B cell (primary cell): ENCODE measurements at regions not wholly inside any gene's neighbourhood (a gene's known extent, or its start where the extent isn't known, plus 50 kb on each side); places are given as distances from the start of the nearest gene placed in this dataset.

Experiments used
- ATAC-seq: fragments of 200-7000 bp; cut with Tn5 transposase; one replicate; pipeline ENCODE4 v1.10.0; 2021; ENCODE audit warnings: low read depth, mild to moderate bottlenecking, moderate number of reproducible peaks, moderate library complexity
- CTCF ChIA-PET: fragments of 350-600 bp; sonication (Branson Sonifier 250); formaldehyde crosslinking; loops from one replicate; lab custom pipeline; 2021; ENCODE audit warnings: antibody characterized with exemption, inconsistent platforms; lab: Charles Lee
- POLR2A ChIA-PET: fragments of 350-600 bp; sonication (Branson Sonifier 250); formaldehyde crosslinking; loops from one replicate; lab custom pipeline; 2021; ENCODE audit warnings: antibody characterized with exemption; lab: Charles Lee
- DNase-seq: peaks from one replicate; pipeline ENCODE4 v3.0.0; 2013
- H2AFZ ChIP-seq: 2 replicates; pipeline ENCODE4 v1.6.1; 2012; ENCODE audit warnings: mild to moderate bottlenecking, low read depth, low read length; ENCODE audit not compliant: insufficient read depth, poor library complexity, severe bottlenecking
- H3K27ac ChIP-seq, 2 donors: 1 replicate in 1 of 2; 2 replicates in 1 of 2; pipeline ENCODE4 v1.5.1; 2012 to 2013; ENCODE audit warnings: low read length in 2 of 2, mild to moderate bottlenecking in 2 of 2, moderate library complexity in 1 of 2
- H3K27me3 ChIP-seq, 4 experiments: fragments of 200-600 bp in 1 of 4; sonication (generic) in 1 of 4; replicated peaks in 1 of 4; 1 replicate in 2 of 4; 2 replicates in 2 of 4; pipeline versions ENCODE4 v1.6.1 to v1.7.0; 2013 to 2016; ENCODE audit warnings: low read length in 3 of 4, mild to moderate bottlenecking in 2 of 4, mixed read lengths in 1 of 4, moderate library complexity in 1 of 4; ENCODE audit not compliant: insufficient read depth in 4 of 4, control insufficient read depth in 3 of 4; ENCODE audit errors: control extremely low read depth in 1 of 4
- H3K36me3 ChIP-seq, 2 experiments: replicated peaks in 1 of 2; 1 replicate in 1 of 2; 2 replicates in 1 of 2; pipeline versions ENCODE4 v1.6.1 to v1.7.1; 2013; ENCODE audit warnings: low read length in 1 of 2; ENCODE audit not compliant: insufficient read depth in 2 of 2, control insufficient read depth in 1 of 2; ENCODE audit errors: control extremely low read depth in 1 of 2, extremely low read depth in 1 of 2
- H3K4me1 ChIP-seq, 2 donors: fragments of 200-600 bp in 1 of 2; sonication (generic) in 1 of 2; 1 replicate in 1 of 2; 2 replicates in 1 of 2; pipeline versions ENCODE4 v1.5.1 to v1.6.1; 2013 to 2017; ENCODE audit warnings: low read length in 2 of 2; ENCODE audit not compliant: control insufficient read depth in 2 of 2, insufficient read depth in 2 of 2
- H3K4me2 ChIP-seq: replicated peaks from 2 replicates; pipeline ENCODE3; 2012; ENCODE audit warnings: mild to moderate bottlenecking, low read depth, low read length; ENCODE audit not compliant: poor library complexity, severe bottlenecking
- H3K4me3 ChIP-seq, 5 experiments: fragments of 200-600 bp in 1 of 5; sonication (generic) in 1 of 5; 1 replicate in 3 of 5; 2 replicates in 2 of 5; pipeline versions ENCODE4 v1.5.1 to v1.7.0; 2011 to 2016; ENCODE audit warnings: low read length in 4 of 5, mild to moderate bottlenecking in 4 of 5, low read depth in 2 of 5, control low read depth in 1 of 5, moderate library complexity in 1 of 5; ENCODE audit not compliant: insufficient read depth in 1 of 5; ENCODE audit errors: control extremely low read depth in 1 of 5, extremely low read depth in 1 of 5
- H3K79me2 ChIP-seq: fragments of 200-600 bp; sonication (generic); one replicate; pipeline ENCODE4 v1.6.0; 2016; ENCODE audit warnings: low read length; ENCODE audit not compliant: control insufficient read depth, insufficient read depth
- H3K9ac ChIP-seq: fragments of 200-600 bp; sonication (generic); 2 replicates; pipeline ENCODE4 v1.6.1; 2017; ENCODE audit warnings: mild to moderate bottlenecking, low read length, moderate library complexity
- H3K9me3 ChIP-seq, 3 donors: one replicate each; pipeline versions ENCODE4 v1.6.1 to v1.7.1; 2013; ENCODE audit warnings: low read length in 2 of 3; ENCODE audit not compliant: control insufficient read depth in 2 of 3, insufficient read depth in 1 of 3; ENCODE audit errors: control extremely low read depth in 1 of 3
- H4K20me1 ChIP-seq: 2 replicates; pipeline ENCODE4 v1.6.0; 2012; ENCODE audit warnings: mild to moderate bottlenecking, low read length; ENCODE audit not compliant: insufficient read depth, control insufficient read depth, poor library complexity, severe bottlenecking
- H3K27ac Mint-ChIP-seq: one replicate; pipeline ENCODE4 v1.8.0; 2021; ENCODE audit warnings: mixed read lengths
- H3K27me3 Mint-ChIP-seq: one replicate; pipeline ENCODE4 v1.8.0; 2021; ENCODE audit warnings: mixed read lengths
- H3K4me1 Mint-ChIP-seq: one replicate; pipeline ENCODE4 v1.8.0; 2021; ENCODE audit warnings: mixed read lengths
- H3K4me3 Mint-ChIP-seq: one replicate; pipeline ENCODE4 v1.8.0; 2021; ENCODE audit warnings: mixed read lengths
- H3K9me3 Mint-ChIP-seq: one replicate; pipeline ENCODE4 v1.8.0; 2022; ENCODE audit warnings: mixed read lengths; ENCODE audit not compliant: insufficient read depth
- CTCF ChIP-seq: fragments of 200-600 bp; IDR thresholded peaks from one replicate; pipeline ENCODE4 v1.8.0; 2022; ENCODE audit warnings: antibody characterized with exemption, mild to moderate bottlenecking
- EZH2 ChIP-seq: IDR thresholded peaks from 2 replicates; pipeline ENCODE4 v1.6.1; 2012; ENCODE audit warnings: borderline replicate concordance, low read depth, mild to moderate bottlenecking, moderate library complexity, low read length; ENCODE audit not compliant: insufficient read depth, poor library complexity, severe bottlenecking
- WGBS: methylation state at CpG from one replicate; pipeline ENCODE4 v1.1.5; 2013; ENCODE audit warnings: missing lambda C conversion rate; ENCODE audit not compliant: insufficient coverage; 5-methylcytosine and 5-hydroxymethylcytosine counted together
- intact Hi-C: fragments of 100-400 bp; cut with micrococcal nuclease; formaldehyde crosslinking; loops from one replicate; pipeline ENCODE4 v1.10.0; 2022

- no peaks in the 10 kb centered on the region for H3K9me3 Mint-ChIP-seq
- no peaks in the 10 kb centered on the region for H3K9me3 ChIP-seq
- no peak for DNase-seq
These were observed 360.7 kb upstream of the PHF14 start for GRCh38 chr7:10612950-10613349.

GRCh38 chr7:10618953-10619352 lies 354.7 kb upstream of the PHF14 start:
- Histone ChIP-seq H2AFZ (no peak overlapping the region), H3K9ac (no peak overlapping the region), H3K4me1 (no peaks in the 10 kb centered on the region), H3K4me3 (no peak overlapping the region), H3K79me2 (no peaks in the 10 kb centered on the region), H4K20me1 (no peaks in the 10 kb centered on the region), H3K4me2 (no peak overlapping the region), H3K9me3 (no peaks in the 10 kb centered on the region), H3K36me3 (no peaks in the 10 kb centered on the region), H3K27ac (no peak overlapping the region), H3K27me3 (no peaks in the 10 kb centered on the region)
- H3K27ac Mint-ChIP-seq: no peak overlapping the region
- ATAC-seq (no peak), DNase-seq (no peak)
- peaks cover 2% of the 10 kb centered on the region for H3K9me3 Mint-ChIP-seq
- H3K27me3 Mint-ChIP-seq: no peaks in the 10 kb centered on the region
- CTCF ChIA-PET: no interaction called here
- no peak overlapping the region for H3K4me3 Mint-ChIP-seq
- no peak for TF ChIP-seq EZH2
- TF ChIP-seq CTCF: no peak
- intact Hi-C loops: no loop called here
- POLR2A ChIA-PET: no interaction called here
- WGBS: 80% methylated on average over 1 of the region's 3 CpGs
- no peaks in the 10 kb centered on the region for H3K4me1 Mint-ChIP-seq

More at GRCh38 chr7:10612950-10613349, 360.7 kb upstream of the PHF14 start:
- Mint-ChIP-seq H3K4me3 (no peak overlapping the region), H3K27ac (no peak overlapping the region), H3K27me3 (no peaks in the 10 kb centered on the region), H3K4me1 (no peaks in the 10 kb centered on the region)
- no peak for TF ChIP-seq EZH2
- TF ChIP-seq CTCF: no peak
- Histone ChIP-seq H3K27ac (no peak overlapping the region), H4K20me1 (no peaks in the 10 kb centered on the region), H3K36me3 (no peaks in the 10 kb centered on the region), H3K79me2 (no peaks in the 10 kb centered on the region), H3K4me2 (no peak overlapping the region), H3K4me1 (no peaks in the 10 kb centered on the region), H3K9ac (no peak overlapping the region), H3K27me3 (no peaks in the 10 kb centered on the region), H3K4me3 (no peak overlapping the region), H2AFZ (no peak overlapping the region)
- intact Hi-C loops: no loop called here
- ChIA-PET POLR2A (no interaction called here), CTCF (no interaction called here)
- no peak for ATAC-seq
